HEK293 (cell line): ENCODE measurements at regions not wholly inside any gene's neighbourhood (a gene's known extent, or its start where the extent isn't known, plus 50 kb on each side); places are given as distances from the start of the nearest gene placed in this dataset.

ENCODE experiments used
- CTCF ChIA-PET: fragments of 350-600 bp; formaldehyde crosslinking; extraction: SDS; loops from one replicate; lab custom pipeline; 2021; ENCODE audit warnings: antibody characterized with exemption; lab: Yijun Ruan, JAX
- POLR2A ChIA-PET: fragments of 300-600 bp; formaldehyde crosslinking; extraction: SDS; loops from one replicate; lab custom pipeline; 2020; ENCODE audit warnings: antibody characterized with exemption, inconsistent platforms; lab: Yijun Ruan, JAX
- H3K27ac ChIP-seq: fragments of 200-500 bp; sonication (Bioruptor generic); 2 replicates; pipeline ENCODE4 v1.5.1; 2014; ENCODE audit warnings: low read depth, low read length, control low read depth, inconsistent platforms; ENCODE audit errors: extremely low read depth
- H3K36me3 ChIP-seq, 2 experiments: fragments of 200-500 bp in 1 of 2; sonication (Bioruptor generic) in 1 of 2; 1 replicate in 1 of 2; 2 replicates in 1 of 2; pipeline ENCODE4 v1.5.1; 2014 to 2017; ENCODE audit warnings: inconsistent platforms in 2 of 2, low read length in 2 of 2; ENCODE audit not compliant: control insufficient read depth in 2 of 2, insufficient read depth in 1 of 2
- H3K4me1 ChIP-seq: fragments of 200-500 bp; sonication (Bioruptor generic); 2 replicates; pipeline ENCODE4 v1.5.1; 2014; ENCODE audit warnings: mild to moderate bottlenecking, low read length, inconsistent platforms; ENCODE audit not compliant: control insufficient read depth, insufficient read depth
- H3K4me3 ChIP-seq: 2 replicates; pipeline ENCODE4 v1.5.1; 2011; ENCODE audit warnings: low read depth, mild to moderate bottlenecking, control low read depth, low read length, moderate library complexity
- H3K9me3 ChIP-seq: fragments of 200-500 bp; sonication (Bioruptor generic); 2 replicates; pipeline ENCODE4 v1.5.1; 2014; ENCODE audit warnings: low read depth, low read length, inconsistent platforms; ENCODE audit not compliant: control insufficient read depth, insufficient read depth
- ZFHX2 ChIP-seq: fragments of 450-650 bp; formaldehyde crosslinking; conservative IDR thresholded peaks from 2 replicates; pipeline ENCODE4 v1.5.1; 2016; ENCODE audit warnings: missing biosample characterization, missing genetic modification characterization
- ZNF138 ChIP-seq: fragments of 450-650 bp; formaldehyde crosslinking; IDR thresholded peaks from 2 replicates; pipeline ENCODE4 v1.5.1; 2016; ENCODE audit warnings: missing biosample characterization, missing genetic modification characterization, borderline replicate concordance
- ZNF169 ChIP-seq: fragments of 450-650 bp; formaldehyde crosslinking; IDR thresholded peaks from 2 replicates; pipeline ENCODE4 v1.5.1; 2016; ENCODE audit warnings: missing biosample characterization, missing genetic modification characterization
- ZNF184 ChIP-seq: fragments of 450-650 bp; IDR thresholded peaks from 2 replicates; pipeline ENCODE4 v1.5.1; 2018; ENCODE audit warnings: missing biosample characterization, mild to moderate bottlenecking, missing genetic modification characterization
- ZNF777 ChIP-seq: fragments of 450-650 bp; formaldehyde crosslinking; IDR thresholded peaks from 2 replicates; pipeline ENCODE4 v1.5.1; 2017; ENCODE audit warnings: missing biosample characterization, missing genetic modification characterization, borderline replicate concordance
- ZNF785 ChIP-seq: fragments of 450-650 bp; formaldehyde crosslinking; IDR thresholded peaks from 2 replicates; pipeline ENCODE4 v1.5.1; 2016; ENCODE audit warnings: missing biosample characterization, missing genetic modification characterization
- TF ChIP-seq, protein P1 (sequence below): fragments of 450-650 bp; formaldehyde crosslinking; IDR thresholded peaks from 2 replicates; pipeline ENCODE4 v1.5.1; 2016; ENCODE audit warnings: missing biosample characterization, missing genetic modification characterization, low read depth
- TF ChIP-seq, protein P2 (sequence below): fragments of 450-650 bp; formaldehyde crosslinking; IDR thresholded peaks from 2 replicates; pipeline ENCODE4 v1.5.1; 2016; ENCODE audit warnings: missing biosample characterization, missing genetic modification characterization
- TF ChIP-seq, protein P3 (sequence below): fragments of 450-650 bp; formaldehyde crosslinking; IDR thresholded peaks from 2 replicates; pipeline ENCODE4 v1.5.1; 2016; ENCODE audit warnings: missing biosample characterization, missing genetic modification characterization
- TF ChIP-seq, protein P4 (sequence below): fragments of 450-650 bp; formaldehyde crosslinking; IDR thresholded peaks from 2 replicates; pipeline ENCODE4 v1.5.1; 2017; ENCODE audit warnings: missing biosample characterization, missing genetic modification characterization
- TF ChIP-seq, protein P5 (sequence below): fragments of 450-650 bp; formaldehyde crosslinking; IDR thresholded peaks from 2 replicates; pipeline ENCODE4 v1.5.1; 2016; ENCODE audit warnings: missing biosample characterization, missing genetic modification characterization
- TF ChIP-seq, protein P6 (sequence below): fragments of 450-650 bp; formaldehyde crosslinking; IDR thresholded peaks from 2 replicates; pipeline ENCODE4 v1.5.1; 2016; ENCODE audit warnings: missing biosample characterization, missing genetic modification characterization
- TF ChIP-seq, protein P7 (sequence below): fragments of 450-650 bp; formaldehyde crosslinking; IDR thresholded peaks from 2 replicates; pipeline ENCODE4 v1.5.1; 2016; ENCODE audit warnings: missing biosample characterization, missing genetic modification characterization

DNA sequence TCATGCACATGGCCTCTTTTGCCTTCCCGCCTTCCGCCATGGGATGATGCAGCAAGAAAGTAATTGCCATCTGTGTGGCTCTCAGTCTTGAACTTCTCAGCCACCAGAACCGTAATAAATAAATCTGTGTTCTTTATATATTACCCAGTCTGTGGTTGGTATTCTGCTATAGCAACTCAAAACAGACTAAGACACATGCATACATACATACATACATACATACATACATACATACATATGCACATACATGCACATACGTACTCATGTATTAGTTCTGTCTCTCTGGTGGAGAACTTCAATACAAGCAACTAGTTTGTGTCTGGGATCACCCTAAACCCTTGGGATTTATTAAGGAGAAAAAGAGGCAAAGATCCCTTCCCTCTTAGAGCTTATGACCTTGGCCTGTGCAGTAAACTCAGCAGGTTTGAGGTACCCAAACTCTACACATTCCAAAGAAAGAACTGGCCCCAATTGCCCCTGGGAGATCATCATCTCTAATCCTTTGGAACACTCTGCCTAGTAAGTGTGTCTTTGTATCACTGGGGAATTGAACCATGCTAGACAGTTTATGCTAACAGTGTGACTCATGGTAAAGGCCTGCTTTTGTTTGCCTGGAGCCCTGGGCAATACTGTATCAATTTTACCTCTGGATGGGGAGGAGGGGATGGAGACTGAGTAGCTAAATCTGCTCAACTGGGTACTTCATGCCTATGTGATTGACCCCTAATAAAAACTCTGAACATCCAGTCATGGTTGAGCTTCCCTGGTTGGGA, 115.6 kb upstream of the LMCD1 start (continued):
- TF ChIP-seq, protein P1, sequence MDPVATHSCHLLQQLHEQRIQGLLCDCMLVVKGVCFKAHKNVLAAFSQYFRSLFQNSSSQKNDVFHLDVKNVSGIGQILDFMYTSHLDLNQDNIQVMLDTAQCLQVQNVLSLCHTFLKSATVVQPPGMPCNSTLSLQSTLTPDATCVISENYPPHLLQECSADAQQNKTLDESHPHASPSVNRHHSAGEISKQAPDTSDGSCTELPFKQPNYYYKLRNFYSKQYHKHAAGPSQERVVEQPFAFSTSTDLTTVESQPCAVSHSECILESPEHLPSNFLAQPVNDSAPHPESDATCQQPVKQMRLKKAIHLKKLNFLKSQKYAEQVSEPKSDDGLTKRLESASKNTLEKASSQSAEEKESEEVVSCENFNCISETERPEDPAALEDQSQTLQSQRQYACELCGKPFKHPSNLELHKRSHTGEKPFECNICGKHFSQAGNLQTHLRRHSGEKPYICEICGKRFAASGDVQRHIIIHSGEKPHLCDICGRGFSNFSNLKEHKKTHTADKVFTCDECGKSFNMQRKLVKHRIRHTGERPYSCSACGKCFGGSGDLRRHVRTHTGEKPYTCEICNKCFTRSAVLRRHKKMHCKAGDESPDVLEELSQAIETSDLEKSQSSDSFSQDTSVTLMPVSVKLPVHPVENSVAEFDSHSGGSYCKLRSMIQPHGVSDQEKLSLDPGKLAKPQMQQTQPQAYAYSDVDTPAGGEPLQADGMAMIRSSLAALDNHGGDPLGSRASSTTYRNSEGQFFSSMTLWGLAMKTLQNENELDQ (tag by site-specific recombination) = no peak
- TF ChIP-seq ZNF184 (no peak), ZNF777 (no peak)
- TF ChIP-seq, protein P2, sequence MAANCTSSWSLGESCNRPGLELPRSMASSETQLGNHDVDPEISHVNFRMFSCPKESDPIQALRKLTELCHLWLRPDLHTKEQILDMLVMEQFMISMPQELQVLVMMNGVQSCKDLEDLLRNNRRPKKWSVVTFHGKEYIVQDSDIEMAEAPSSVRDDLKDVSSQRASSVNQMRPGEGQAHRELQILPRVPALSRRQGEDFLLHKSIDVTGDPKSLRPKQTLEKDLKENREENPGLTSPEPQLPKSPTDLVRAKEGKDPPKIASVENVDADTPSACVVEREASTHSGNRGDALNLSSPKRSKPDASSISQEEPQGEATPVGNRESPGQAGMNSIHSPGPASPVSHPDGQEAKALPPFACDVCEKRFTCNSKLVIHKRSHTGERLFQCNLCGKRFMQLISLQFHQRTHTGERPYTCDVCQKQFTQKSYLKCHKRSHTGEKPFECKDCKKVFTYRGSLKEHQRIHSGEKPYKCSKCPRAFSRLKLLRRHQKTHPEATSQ (tag by site-specific recombination) = no peak
- TF ChIP-seq, protein P3, sequence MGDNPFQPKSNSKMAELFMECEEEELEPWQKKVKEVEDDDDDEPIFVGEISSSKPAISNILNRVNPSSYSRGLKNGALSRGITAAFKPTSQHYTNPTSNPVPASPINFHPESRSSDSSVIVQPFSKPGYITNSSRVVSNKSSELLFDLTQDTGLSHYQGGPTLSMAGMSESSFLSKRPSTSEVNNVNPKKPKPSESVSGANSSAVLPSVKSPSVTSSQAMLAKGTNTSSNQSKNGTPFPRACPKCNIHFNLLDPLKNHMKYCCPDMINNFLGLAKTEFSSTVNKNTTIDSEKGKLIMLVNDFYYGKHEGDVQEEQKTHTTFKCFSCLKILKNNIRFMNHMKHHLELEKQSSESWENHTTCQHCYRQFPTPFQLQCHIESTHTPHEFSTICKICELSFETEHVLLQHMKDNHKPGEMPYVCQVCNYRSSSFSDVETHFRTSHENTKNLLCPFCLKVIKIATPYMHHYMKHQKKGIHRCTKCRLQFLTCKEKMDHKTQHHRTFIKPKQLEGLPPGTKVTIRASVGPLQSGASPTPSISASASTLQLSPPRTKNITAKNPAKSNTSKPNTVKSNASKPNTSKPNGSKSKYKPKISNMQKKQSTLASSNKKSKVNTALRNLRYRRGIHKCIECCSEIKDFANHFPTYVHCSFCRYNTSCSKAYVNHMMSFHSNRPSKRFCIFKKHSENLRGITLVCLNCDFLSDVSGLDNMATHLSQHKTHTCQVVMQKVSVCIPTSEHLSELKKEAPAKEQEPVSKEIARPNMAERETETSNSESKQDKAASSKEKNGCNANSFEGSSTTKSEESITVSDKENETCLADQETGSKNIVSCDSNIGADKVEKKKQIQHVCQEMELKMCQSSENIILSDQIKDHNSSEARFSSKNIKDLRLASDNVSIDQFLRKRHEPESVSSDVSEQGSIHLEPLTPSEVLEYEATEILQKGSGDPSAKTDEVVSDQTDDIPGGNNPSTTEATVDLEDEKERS (tag by site-specific recombination) = no peak

DNA sequence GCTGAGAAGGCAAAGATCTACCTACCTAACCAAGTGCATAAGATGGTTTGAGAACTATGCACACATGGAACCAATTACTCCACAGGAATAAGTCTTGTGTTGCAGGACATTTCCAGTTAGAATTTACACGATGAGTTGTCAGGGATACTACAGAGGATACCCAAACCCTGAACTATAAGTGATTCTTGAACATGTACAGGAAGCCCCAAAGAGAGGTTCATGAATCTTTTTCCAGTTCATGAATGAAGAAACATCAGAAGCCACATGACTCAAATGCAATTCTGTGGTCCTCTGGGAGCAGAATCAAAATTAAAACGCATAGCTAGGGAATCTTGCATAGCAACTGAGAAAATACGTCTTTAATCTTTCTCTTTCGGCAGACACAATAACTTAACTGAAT, 114.1 kb upstream of the LMCD1 start:
- H3K9me3 ChIP-seq = no peaks in the 10 kb centered on the region
- H3K36me3 ChIP-seq = no peaks in the 10 kb centered on the region
- no peak overlapping the region for H3K27ac ChIP-seq
- H3K4me3 ChIP-seq = no peak overlapping the region
- ChIA-PET CTCF (no interaction called here), POLR2A (no interaction called here)
- no peaks in the 10 kb centered on the region for H3K4me1 ChIP-seq
- TF ChIP-seq, protein P4, sequence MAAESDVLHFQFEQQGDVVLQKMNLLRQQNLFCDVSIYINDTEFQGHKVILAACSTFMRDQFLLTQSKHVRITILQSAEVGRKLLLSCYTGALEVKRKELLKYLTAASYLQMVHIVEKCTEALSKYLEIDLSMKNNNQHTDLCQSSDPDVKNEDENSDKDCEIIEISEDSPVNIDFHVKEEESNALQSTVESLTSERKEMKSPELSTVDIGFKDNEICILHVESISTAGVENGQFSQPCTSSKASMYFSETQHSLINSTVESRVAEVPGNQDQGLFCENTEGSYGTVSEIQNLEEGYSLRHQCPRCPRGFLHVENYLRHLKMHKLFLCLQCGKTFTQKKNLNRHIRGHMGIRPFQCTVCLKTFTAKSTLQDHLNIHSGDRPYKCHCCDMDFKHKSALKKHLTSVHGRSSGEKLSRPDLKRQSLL (tag by site-specific recombination) = no peak

DNA sequence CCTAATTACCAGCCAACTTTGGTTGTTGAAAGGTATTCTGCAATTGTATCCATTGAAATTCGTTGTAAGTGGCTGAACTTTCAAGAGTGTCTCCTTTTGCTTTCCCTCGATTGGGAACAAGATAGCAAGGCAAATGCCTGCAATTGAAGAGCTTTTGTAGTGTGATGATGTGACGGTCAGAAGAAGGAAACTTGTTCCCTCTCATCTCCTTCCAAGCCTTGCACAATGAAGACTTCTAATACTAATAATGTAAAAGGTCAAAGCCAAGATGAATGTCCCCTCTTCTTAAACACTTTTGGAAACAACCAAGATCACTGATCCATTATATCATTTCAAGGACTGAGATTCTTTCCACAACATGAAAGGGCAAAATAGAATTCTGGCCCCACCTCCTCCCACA, 101.9 kb upstream of the LMCD1 start:
- no peak for TF ChIP-seq ZNF138 (tag by site-specific recombination)
- H3K4me3 ChIP-seq = no peak overlapping the region
- no peaks in the 10 kb centered on the region for H3K4me1 ChIP-seq
- no peaks in the 10 kb centered on the region for H3K9me3 ChIP-seq
- H3K27ac ChIP-seq = no peak overlapping the region
- POLR2A ChIA-PET = no interaction called here
- H3K36me3 ChIP-seq = no peaks in the 10 kb centered on the region
- CTCF ChIA-PET = interaction anchor here (0.7 kb wide), 1 partner anchor 46 kb away, joined by 3 read pairs; no protein-coding TSS in a partner anchor

DNA sequence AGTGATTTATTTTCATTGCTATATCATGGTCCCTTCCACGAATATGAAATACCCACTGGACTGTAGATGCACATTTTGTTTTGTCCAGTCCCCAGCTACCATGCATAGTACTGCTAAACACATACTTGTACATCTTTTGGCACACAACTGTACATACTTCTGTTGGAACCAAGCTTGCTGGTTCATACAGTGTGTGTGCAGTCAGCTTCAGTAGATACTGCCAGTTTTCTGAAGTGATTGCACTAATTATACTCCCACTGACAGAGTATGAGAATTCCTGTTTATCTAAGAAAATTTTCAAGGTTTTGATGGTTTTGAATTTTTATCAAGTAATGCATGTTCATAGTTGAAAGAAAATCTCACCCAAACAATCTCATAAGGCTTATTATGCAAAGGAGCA, 100.7 kb upstream of the LMCD1 start:
- CTCF ChIA-PET = no interaction called here

More for the DNA sequence above, 100.7 kb upstream of the LMCD1 start:
- Histone ChIP-seq H3K27ac (no peak overlapping the region), H3K9me3 (no peaks in the 10 kb centered on the region), H3K36me3 (no peaks in the 10 kb centered on the region), H3K4me3 (no peak overlapping the region), H3K4me1 (no peaks in the 10 kb centered on the region)
- POLR2A ChIA-PET = no interaction called here
- TF ChIP-seq ZFHX2 = no peak
- no peak for TF ChIP-seq ZNF169 (tag by site-specific recombination)
- no peak for TF ChIP-seq ZNF785 (tag by site-specific recombination)
- TF ChIP-seq, protein P5, sequence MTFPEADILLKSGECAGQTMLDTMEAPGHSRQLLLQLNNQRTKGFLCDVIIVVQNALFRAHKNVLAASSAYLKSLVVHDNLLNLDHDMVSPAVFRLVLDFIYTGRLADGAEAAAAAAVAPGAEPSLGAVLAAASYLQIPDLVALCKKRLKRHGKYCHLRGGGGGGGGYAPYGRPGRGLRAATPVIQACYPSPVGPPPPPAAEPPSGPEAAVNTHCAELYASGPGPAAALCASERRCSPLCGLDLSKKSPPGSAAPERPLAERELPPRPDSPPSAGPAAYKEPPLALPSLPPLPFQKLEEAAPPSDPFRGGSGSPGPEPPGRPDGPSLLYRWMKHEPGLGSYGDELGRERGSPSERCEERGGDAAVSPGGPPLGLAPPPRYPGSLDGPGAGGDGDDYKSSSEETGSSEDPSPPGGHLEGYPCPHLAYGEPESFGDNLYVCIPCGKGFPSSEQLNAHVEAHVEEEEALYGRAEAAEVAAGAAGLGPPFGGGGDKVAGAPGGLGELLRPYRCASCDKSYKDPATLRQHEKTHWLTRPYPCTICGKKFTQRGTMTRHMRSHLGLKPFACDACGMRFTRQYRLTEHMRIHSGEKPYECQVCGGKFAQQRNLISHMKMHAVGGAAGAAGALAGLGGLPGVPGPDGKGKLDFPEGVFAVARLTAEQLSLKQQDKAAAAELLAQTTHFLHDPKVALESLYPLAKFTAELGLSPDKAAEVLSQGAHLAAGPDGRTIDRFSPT = no peak
- TF ChIP-seq, protein P6, sequence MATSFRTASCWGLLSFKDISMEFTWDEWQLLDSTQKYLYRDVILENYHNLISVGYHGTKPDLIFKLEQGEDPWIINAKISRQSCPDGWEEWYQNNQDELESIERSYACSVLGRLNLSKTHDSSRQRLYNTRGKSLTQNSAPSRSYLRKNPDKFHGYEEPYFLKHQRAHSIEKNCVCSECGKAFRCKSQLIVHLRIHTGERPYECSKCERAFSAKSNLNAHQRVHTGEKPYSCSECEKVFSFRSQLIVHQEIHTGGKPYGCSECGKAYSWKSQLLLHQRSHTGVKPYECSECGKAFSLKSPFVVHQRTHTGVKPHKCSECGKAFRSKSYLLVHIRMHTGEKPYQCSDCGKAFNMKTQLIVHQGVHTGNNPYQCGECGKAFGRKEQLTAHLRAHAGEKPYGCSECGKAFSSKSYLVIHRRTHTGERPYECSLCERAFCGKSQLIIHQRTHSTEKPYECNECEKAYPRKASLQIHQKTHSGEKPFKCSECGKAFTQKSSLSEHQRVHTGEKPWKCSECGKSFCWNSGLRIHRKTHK (tag by site-specific recombination) = no peak
- TF ChIP-seq, protein P7, sequence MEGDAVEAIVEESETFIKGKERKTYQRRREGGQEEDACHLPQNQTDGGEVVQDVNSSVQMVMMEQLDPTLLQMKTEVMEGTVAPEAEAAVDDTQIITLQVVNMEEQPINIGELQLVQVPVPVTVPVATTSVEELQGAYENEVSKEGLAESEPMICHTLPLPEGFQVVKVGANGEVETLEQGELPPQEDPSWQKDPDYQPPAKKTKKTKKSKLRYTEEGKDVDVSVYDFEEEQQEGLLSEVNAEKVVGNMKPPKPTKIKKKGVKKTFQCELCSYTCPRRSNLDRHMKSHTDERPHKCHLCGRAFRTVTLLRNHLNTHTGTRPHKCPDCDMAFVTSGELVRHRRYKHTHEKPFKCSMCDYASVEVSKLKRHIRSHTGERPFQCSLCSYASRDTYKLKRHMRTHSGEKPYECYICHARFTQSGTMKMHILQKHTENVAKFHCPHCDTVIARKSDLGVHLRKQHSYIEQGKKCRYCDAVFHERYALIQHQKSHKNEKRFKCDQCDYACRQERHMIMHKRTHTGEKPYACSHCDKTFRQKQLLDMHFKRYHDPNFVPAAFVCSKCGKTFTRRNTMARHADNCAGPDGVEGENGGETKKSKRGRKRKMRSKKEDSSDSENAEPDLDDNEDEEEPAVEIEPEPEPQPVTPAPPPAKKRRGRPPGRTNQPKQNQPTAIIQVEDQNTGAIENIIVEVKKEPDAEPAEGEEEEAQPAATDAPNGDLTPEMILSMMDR (tag by site-specific recombination) = no peak
